SHP77 treated with DMSO at 0.1 percent for 48 hours (cell line): ENCODE measurements at regions not wholly inside any gene's neighbourhood (a gene's known extent, or its start where the extent isn't known, plus 50 kb on each side); places are given as distances from the start of the nearest gene placed in this dataset.
"Not testable (repeated sequence)": the region's sequence is repeated elsewhere in the genome, so short reads cannot be mapped to it uniquely, and the experiment has no call there.

Source experiments
- DNase-seq: peaks from one replicate; lab custom pipeline; 2025; lab: John Stamatoyannopoulos, UW

GRCh38 chr7:153407291-153408046 lies 644.7 kb upstream of the DPP6 start:
- DNase-seq: no peak

- no peak for DNase-seq
Measured at GRCh38 chr7:153408360-153409335, 643.5 kb upstream of the DPP6 start.

- DNase-seq: not testable (repeated sequence)
Measured at GRCh38 chr7:153409567-153410342, 642.4 kb upstream of the DPP6 start.

- not testable (repeated sequence) for DNase-seq
Measured at GRCh38 chr7:153410997-153411642, 641.1 kb upstream of the DPP6 start.

- not testable (repeated sequence) for DNase-seq
Measured at GRCh38 chr7:153412114-153412823, 639.9 kb upstream of the DPP6 start.

DNA sequence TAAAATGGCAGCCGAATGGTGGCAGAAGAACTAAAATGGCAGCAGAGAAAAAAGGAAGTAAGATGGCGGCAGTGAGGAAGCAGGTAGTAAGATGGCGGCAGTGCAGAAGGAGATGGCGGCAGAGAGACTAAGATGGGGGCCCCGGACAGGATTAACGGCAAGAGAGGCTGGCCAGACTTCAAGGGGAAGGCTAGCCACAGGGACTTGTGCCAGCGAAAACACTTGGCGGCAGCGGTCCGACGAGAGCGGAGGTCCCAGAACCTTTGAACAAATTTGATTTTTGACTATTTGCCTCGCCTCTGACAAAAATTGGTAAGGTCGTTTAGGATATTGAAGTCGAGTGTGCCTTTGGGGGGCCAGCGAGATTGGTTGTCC lies 639.4 kb upstream of the DPP6 start:
- peak; percentile 12 for DNase-seq

DNA sequence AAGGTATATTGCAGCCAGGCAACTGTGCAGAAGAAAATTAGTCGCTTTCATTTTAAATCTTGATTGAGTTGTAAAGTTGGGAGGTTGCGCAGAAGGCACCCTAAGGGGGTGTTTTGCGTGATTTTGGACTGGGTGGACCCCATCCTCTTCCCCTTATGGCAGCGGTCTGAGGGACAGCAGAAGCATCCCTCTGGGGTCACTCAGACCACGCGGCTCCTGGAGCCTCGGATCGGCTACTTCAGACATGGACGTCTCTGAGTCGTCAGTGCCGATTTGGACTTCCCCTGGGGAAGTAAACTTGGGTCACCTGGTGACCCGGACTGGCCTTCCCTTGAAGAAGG lies 639.0 kb upstream of the DPP6 start:
- DNase-seq: no peak

DNA sequence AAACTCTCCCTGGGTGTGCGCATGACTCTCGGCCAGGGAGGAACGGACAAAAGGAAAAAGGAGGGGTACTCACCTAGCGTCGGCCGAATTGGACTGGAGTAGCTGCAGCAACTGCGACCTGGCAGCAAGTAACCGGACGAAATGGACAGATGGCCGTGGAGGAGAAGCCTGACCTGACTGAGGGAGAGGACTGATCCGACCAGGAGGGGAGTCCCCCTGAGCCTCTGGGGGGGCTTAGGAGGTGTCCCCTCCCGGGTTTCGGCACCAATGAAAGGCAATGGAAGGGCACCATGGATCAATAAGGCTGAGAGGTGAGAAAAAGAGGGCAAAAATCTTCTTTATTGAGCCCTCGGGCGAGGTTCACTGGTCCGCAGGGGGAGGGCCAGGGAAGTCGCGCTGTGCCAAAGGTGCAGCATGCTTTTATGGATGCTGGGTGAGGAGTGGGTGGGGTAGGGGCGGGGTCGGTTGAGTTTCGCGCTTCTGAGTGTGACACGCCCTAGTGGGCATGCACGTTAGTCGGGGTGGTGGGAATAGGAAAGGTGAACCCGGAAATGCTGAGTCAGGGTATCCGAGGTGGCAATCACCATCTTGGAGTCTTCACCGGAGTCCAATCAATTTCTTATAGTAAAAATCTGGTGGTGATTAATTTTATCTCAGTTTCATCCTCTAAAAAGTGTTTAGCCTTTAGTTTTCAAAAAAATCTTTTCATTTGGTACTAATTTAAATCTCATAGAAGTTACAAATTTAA lies 638.5 kb upstream of the DPP6 start:
- peak; percentile 35 for DNase-seq

- DNase-seq: no peak
Measured at GRCh38 chr7:153414288-153414629, 637.9 kb upstream of the DPP6 start.

- DNase-seq: no peak
Measured at GRCh38 chr7:153415632-153416031, 636.6 kb upstream of the DPP6 start.

GRCh38 chr7:153422291-153423209 lies 629.6 kb upstream of the DPP6 start:
- DNase-seq: no peak

GRCh38 chr7:153423210-153423590 lies 629.0 kb upstream of the DPP6 start:
- no peak for DNase-seq

GRCh38 chr7:153430931-153431330 lies 621.3 kb upstream of the DPP6 start:
- DNase-seq: no peak

DNA sequence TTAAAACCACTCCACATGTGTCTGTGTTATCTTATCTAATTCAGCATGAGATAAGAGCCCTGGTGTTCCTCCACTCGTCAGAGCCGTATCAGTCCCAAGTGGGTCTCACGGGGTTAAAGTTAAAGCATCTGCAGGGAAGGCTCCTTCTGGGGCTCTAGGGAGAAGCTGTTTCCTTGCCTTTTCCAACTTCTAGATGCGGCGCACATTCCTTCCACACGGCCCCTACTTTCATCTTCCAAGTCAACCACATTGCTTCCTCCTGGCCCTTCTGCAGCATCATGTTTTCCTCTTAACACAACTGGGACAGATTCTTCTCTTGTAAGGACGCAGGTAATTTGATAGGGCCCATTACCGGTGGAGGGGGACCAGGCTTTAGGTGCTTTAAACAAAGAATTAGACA lies 620.1 kb upstream of the DPP6 start:
- DNase-seq: no peak

DNA sequence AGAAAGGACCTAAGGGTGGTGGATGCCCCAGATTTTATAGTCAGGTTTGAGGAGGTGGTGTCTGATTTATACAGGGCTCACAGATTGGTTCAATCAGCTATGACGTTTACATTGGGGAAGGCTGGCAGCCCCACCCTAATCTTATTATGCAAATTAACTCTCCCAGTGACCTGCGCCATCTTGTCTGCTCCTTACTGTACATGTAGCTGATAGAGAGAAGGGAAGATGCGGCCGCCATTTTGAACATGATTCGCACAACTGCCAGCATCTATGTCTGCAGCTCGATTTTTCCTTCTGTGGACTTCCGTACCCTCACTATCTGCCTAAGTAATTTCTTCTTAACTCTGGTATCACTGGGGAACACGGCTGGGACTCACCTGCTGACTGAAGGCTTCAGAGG lies 619.0 kb upstream of the DPP6 start:
- DNase-seq: no peak

GRCh38 chr7:153440715-153441114 lies 611.5 kb upstream of the DPP6 start:
- DNase-seq: no peak

DNA sequence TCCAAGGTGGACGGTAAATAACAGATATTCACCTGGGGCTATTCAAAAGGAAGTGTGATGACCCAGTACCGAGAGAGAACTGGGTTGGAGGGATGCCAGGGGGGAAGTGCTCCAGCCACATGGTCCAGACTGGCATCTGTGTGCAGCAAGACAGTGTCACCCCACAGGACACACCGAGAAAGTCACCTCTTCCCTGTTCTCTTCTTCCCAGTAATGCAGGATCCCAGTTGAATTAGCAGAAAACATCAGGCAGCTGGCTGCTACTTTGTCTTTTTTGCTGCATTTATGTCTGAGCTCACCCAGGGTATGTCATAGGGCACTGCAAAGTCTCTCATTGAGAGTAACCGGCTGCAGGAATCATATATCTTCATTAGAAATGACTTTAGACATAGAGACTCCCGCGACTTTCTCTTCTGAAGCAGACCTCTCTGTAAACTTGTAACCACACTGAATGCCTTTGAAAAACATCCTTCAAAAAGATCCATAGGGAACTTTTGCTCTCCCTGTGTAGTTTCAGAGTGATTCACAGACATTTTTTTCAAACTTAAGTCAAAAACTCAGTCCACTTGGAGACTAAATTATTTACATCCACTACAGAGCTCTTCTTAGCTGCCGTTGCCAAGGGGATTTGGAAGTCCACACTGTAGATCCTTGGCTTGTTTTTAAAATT lies 609.0 kb upstream of the DPP6 start:
- DNase-seq: no peak

DNA sequence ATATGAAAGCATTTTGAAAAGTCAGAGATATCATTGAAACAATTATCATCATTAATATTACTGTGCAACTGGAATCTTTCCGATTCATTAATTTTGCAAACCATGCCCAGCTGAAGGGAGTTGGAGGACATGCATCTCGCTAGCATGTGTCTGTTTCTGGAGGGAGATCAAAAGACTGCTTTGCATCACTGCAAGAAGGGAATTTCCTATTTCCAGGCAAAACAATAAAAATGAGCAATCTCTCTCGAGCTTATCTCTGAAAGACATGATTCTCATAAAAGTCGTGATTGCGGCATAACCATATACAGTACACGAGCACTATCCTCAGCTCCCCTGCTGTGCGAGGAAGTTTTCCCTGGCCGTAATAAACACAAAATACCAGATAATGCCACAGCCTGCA lies 607.6 kb upstream of the DPP6 start:
- DNase-seq: no peak

DNA sequence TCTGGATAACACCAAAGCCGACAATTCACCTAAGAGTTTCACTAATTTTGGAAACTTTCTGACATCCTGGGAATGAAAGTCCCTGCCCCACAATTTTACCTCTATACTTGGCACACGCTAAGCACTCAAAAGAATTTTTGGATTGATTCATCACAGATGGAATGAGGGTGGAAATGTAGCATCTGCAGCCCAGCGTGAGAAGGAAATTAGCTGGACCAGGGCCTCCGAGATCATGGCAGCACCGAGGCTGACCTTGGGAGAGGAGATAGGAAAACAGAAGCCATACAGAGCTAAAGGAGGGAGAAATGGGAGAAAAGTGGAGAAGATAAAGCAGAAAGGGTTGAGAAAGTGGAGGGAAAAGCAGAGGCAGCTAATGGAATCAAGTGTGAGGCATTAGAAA lies 606.6 kb upstream of the DPP6 start:
- no peak for DNase-seq
